A549 (cell line): ENCODE measurements at regions not wholly inside any gene's neighbourhood (a gene's known extent, or its start where the extent isn't known, plus 50 kb on each side); places are given as distances from the start of the nearest gene placed in this dataset.
"Not testable (repeated sequence)": the region's sequence is repeated elsewhere in the genome, so short reads cannot be mapped to it uniquely, and the experiment has no call there.

Source experiments
- BHLHE40 ChIP-seq: IDR thresholded peaks from 2 replicates; pipeline ENCODE4 v1.6.1; 2012; ENCODE audit warnings: low read depth, low read length, inconsistent platforms
- CHD4 ChIP-seq: fragments of 200-600 bp; sonication (generic); IDR thresholded peaks from 2 replicates; pipeline ENCODE4 v1.6.1; 2016; ENCODE audit warnings: antibody characterized with exemption, mild to moderate bottlenecking, borderline replicate concordance
- CTCF ChIP-seq: fragments of >200 bp; sonication (Bioruptor Twin); formaldehyde crosslinking; IDR thresholded peaks from 3 replicates; pipeline ENCODE4 v1.5.1; 2016
- EP300 ChIP-seq, 2 experiments: fragments of >200 bp; sonication (Bioruptor Twin); formaldehyde crosslinking; IDR thresholded peaks; 2 replicates in 1 of 2; 3 replicates in 1 of 2; pipeline ENCODE4 v1.6.1; 2016 to 2017
- HDAC2 ChIP-seq: fragments of 200-600 bp; sonication (generic); IDR thresholded peaks from 2 replicates; pipeline ENCODE4 v1.6.1; 2016
- JUNB ChIP-seq: fragments of >200 bp; sonication (Bioruptor Twin); formaldehyde crosslinking; IDR thresholded peaks from 2 replicates; pipeline ENCODE4 v1.6.1; 2016
- KDM1A ChIP-seq: fragments of 200-600 bp; sonication (generic); IDR thresholded peaks from 2 replicates; pipeline ENCODE4 v1.6.1; 2016; ENCODE audit warnings: low read depth, mild to moderate bottlenecking
- MAFK ChIP-seq: fragments of 450-650 bp; IDR thresholded peaks from 2 replicates; pipeline ENCODE4 v1.6.1; 2014; ENCODE audit not compliant: partially characterized antibody
- PBX3 ChIP-seq: IDR thresholded peaks from 2 replicates; pipeline ENCODE4 v1.6.1; 2012
- POLR2A ChIP-seq: IDR thresholded peaks from 2 replicates; pipeline ENCODE4 v1.6.1; 2012; ENCODE audit warnings: mild to moderate bottlenecking, low read length
- SREBF2 ChIP-seq: fragments of 450-650 bp; IDR thresholded peaks from 2 replicates; pipeline ENCODE4 v1.6.1; 2014; ENCODE audit warnings: mild to moderate bottlenecking, moderate library complexity
- USF2 ChIP-seq: fragments of 450-650 bp; IDR thresholded peaks from 2 replicates; pipeline ENCODE4 v1.6.1; 2014; ENCODE audit warnings: antibody characterized with exemption

- not testable (repeated sequence) for TF ChIP-seq CTCF; MAFK; USF2; POLR2A; JUNB; BHLHE40; SREBF2; PBX3; HDAC2; KDM1A; CHD4; EP300 (IDR thresholded peaks at IDR 0.05)
Observed at GRCh38 chr7:131058561-131059288, 269.0 kb upstream of the MKLN1 start.
